ENCODE measurements at regions not wholly inside any gene's neighbourhood (a gene's known extent, or its start where the extent isn't known, plus 50 kb on each side); places are given as distances from the start of the nearest gene placed in this dataset.
"Not testable (repeated sequence)": the region's sequence is repeated elsewhere in the genome, so short reads cannot be mapped to it uniquely, and the experiment has no call there.

DNA sequence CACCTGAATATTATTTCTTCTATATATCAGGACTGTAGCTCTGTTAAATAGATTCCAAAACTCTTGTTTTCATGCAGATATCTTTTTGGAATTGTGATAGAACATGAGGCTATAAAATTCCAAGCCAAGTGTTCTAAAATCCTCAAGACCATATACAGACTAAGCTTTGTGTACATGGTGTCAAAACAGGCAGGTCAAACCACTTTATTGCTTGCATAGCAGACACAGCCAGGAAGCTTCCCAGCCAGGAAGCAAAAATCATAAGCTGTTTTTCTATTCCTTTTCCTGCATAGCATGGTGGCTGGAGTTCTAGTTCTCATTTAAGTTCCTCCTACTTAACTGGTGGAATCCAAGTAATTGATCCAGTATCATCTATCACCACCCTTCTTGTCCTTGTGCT lies 353.3 kb downstream of the PAX1 start:
- no peak for FAIRE-seq

DNA sequence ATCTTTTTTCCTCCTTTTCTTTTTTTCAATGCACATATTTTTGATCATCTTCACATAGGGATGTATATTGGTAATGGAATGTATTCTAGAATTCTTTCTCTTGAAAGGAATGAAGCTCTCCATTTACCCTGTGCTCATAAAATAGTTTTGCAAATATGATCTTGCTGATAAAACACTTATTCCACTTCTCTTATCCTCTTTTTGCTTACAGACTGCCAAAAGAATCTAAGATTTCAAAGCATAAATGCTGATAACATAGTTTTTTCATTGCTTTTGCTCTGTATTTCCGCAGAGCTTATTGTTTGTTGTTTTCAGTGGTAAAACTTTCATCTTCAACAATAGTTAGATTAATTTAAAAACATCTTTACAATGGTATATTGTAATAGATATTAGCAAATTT lies 350.5 kb downstream of the PAX1 start:
- TF ChIP-seq, protein P1, sequence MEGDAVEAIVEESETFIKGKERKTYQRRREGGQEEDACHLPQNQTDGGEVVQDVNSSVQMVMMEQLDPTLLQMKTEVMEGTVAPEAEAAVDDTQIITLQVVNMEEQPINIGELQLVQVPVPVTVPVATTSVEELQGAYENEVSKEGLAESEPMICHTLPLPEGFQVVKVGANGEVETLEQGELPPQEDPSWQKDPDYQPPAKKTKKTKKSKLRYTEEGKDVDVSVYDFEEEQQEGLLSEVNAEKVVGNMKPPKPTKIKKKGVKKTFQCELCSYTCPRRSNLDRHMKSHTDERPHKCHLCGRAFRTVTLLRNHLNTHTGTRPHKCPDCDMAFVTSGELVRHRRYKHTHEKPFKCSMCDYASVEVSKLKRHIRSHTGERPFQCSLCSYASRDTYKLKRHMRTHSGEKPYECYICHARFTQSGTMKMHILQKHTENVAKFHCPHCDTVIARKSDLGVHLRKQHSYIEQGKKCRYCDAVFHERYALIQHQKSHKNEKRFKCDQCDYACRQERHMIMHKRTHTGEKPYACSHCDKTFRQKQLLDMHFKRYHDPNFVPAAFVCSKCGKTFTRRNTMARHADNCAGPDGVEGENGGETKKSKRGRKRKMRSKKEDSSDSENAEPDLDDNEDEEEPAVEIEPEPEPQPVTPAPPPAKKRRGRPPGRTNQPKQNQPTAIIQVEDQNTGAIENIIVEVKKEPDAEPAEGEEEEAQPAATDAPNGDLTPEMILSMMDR (IDR thresholded peaks at IDR 0.05; ENCODE audit: insufficient read depth, low read length, severe bottlenecking): no peak
- H3K27me3 ChIP-seq (ENCODE audit: control insufficient read depth, insufficient read depth, low read length): no peaks in the 10 kb centered on the region
- DNase-seq (ENCODE audit: low read depth) (no peak), FAIRE-seq (no peak)
- H3K4me3 ChIP-seq (ENCODE audit: low read depth, low read length): no peak overlapping the region
- H3K36me3 ChIP-seq (ENCODE audit: control insufficient read depth, insufficient read depth, low read length): no peaks in the 10 kb centered on the region

More for the DNA sequence above, 353.3 kb downstream of the PAX1 start:
- no peaks in the 10 kb centered on the region for H3K27me3 ChIP-seq (ENCODE audit: control insufficient read depth, insufficient read depth, low read length)
- no peak overlapping the region for H3K4me3 ChIP-seq (ENCODE audit: low read depth, low read length)
- TF ChIP-seq, protein P1 (IDR thresholded peaks at IDR 0.05; ENCODE audit: insufficient read depth, low read length, severe bottlenecking): no peak
- H3K36me3 ChIP-seq (ENCODE audit: control insufficient read depth, insufficient read depth, low read length): no peaks in the 10 kb centered on the region
- DNase-seq (ENCODE audit: low read depth): no peak

DNA sequence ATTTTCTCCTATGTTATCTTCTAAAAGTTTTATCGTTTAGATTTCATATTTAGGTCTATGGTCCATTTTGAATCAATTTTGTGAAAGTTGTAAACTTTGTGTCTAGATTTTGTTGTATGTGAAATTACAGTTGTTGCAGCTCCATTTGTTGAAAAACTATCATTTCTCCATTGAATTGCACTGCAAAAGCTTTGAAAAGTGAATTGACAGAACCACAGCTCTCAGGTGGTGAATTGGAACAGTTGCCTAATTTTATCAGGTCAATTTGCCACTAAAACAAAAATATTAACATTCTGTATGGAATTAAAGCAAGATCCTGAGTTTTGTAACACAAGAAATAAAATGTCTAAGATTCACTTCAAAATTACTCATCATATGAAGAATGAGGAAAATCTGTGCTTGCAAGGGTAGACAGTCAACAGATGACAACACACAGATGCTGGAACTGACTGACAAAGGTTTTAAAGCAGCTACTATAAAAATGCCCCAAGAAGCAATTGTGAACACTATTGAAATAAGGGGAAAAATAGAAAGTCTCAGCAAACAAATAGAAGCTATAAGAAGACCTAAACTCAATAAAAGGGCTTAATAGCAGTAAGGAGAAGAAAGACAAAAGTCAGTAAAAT lies 346.7 kb downstream of the PAX1 start:
- FAIRE-seq (no peak), DNase-seq (ENCODE audit: low read depth) (peak; percentile 5)
- no peaks in the 10 kb centered on the region for H3K27me3 ChIP-seq (ENCODE audit: control insufficient read depth, insufficient read depth, low read length)
- H3K4me3 ChIP-seq (ENCODE audit: low read depth, low read length): no peak overlapping the region
- TF ChIP-seq, protein P1 (IDR thresholded peaks at IDR 0.05; ENCODE audit: insufficient read depth, low read length, severe bottlenecking): no peak
- H3K36me3 ChIP-seq (ENCODE audit: control insufficient read depth, insufficient read depth, low read length): no peaks in the 10 kb centered on the region

DNA sequence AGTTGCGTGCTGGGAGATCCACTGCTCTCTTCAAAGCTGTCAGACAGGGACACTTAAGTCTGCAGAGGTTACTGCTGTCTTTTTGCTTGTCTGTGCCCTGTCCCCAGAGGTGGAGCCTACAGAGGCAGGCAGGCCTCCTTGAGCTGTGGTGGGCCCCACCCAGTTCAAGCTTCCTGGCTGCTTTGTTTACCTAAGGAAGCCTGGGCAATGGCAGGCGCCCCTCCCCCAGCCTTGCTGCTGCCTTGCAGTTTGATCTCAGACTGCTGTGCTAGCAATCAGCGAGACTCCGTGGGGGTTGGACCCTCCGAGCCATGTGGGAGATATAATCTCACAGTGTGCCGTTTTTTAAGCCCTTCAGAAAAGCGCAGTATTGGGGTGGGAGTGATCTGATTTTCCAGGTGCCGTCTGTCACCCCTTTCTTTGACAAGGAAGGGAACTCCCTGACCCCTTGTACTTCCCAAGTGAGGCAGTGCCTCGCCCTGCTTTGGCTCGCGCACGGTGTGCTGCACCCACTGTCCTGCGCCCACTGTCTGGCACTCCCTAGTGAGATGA lies 340.6 kb downstream of the PAX1 start:
- not testable (repeated sequence) for FAIRE-seq; DNase-seq (ENCODE audit: low read depth); H3K27me3 ChIP-seq (ENCODE audit: control insufficient read depth, insufficient read depth, low read length); H3K4me3 ChIP-seq (ENCODE audit: low read depth, low read length); H3K36me3 ChIP-seq (ENCODE audit: control insufficient read depth, insufficient read depth, low read length)

DNA sequence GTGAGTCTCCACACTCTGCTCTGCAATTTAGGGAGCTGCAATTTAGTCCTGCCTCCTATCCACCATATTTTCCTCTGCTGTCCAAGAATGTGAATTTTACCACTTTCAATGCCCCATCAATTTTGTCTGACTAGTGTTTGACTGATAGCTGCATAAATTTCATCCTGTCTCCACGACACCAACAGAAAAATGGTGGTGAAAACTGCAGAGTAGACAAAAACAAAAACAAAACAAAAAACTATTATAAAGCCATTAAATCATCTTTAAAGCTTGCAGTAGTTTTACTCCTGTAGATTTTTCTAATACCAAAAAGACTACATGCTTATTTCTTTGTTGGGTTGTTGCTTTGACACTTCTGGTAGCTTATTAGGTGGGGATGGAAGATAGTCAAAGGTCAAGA lies 322.0 kb downstream of the PAX1 start:
- FAIRE-seq: no peak
- DNase-seq (ENCODE audit: low read depth): no peak
- Histone ChIP-seq H3K4me3 (ENCODE audit: low read depth, low read length) (no peak overlapping the region), H3K36me3 (ENCODE audit: control insufficient read depth, insufficient read depth, low read length) (no peaks in the 10 kb centered on the region), H3K27me3 (ENCODE audit: control insufficient read depth, insufficient read depth, low read length) (no peaks in the 10 kb centered on the region)
- TF ChIP-seq, protein P1 (IDR thresholded peaks at IDR 0.05; ENCODE audit: insufficient read depth, low read length, severe bottlenecking): no peak

DNA sequence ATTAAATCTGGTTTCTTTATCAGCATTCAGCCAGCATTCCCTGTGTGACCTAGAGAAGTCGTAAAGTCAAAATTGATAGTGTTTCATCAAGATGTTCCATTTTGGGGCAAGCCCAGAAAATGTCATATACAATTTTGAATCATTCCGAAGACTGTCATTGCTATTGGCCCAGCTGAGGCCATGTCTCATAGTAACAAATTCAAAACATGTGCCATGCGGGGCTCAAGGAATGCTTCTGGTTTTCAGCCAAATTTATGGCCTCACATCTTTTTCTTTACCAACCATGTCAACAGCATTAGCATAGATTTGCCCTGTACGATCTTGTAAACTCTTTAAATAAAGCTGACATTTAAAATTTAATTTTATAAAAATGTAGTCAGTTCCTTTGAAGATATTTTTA lies 314.7 kb downstream of the PAX1 start:
- no peaks in the 10 kb centered on the region for H3K27me3 ChIP-seq (ENCODE audit: control insufficient read depth, insufficient read depth, low read length)
- H3K4me3 ChIP-seq (ENCODE audit: low read depth, low read length): no peak overlapping the region
- FAIRE-seq: no peak
- H3K36me3 ChIP-seq (ENCODE audit: control insufficient read depth, insufficient read depth, low read length): no peaks in the 10 kb centered on the region
- no peak for DNase-seq (ENCODE audit: low read depth)
- TF ChIP-seq, protein P1 (IDR thresholded peaks at IDR 0.05; ENCODE audit: insufficient read depth, low read length, severe bottlenecking): no peak
